ENCODE measurements at regions not wholly inside any gene's neighbourhood (a gene's known extent, or its start where the extent isn't known, plus 50 kb on each side); places are given as distances from the start of the nearest gene placed in this dataset.

- intact Hi-C loops (cut with DNase I), result no loop called here
- no peaks in the 10 kb centered on the region for H3K9me3 ChIP-seq
- no peak overlapping the region for H3K4me3 ChIP-seq
- H3K27ac ChIP-seq (replicated peaks in 1 of 4), result no peak overlapping the region
- TF ChIP-seq CTCF (IDR thresholded peaks at IDR 0.05), result no peak
- TF ChIP-seq EP300 (IDR thresholded peaks at IDR 0.05), result no peak
- no peak for TF ChIP-seq POLR2AphosphoS5 (IDR thresholded peaks at IDR 0.05)
- TF ChIP-seq POLR2A (IDR thresholded peaks at IDR 0.05; ENCODE audit: low read depth), result no peak
- no peaks in the 10 kb centered on the region for H3K4me1 ChIP-seq
- no peak for DNase-seq (ENCODE audit: extremely low spot score)
- 62% methylated on average over 7 of the region's 8 CpGs for WGBS
- H3K36me3 ChIP-seq, result no peaks in the 10 kb centered on the region
- H3K27me3 ChIP-seq, result no peaks in the 10 kb centered on the region
These were observed 85.4 kb upstream of the FSTL4 start for GRCh38 chr5:133697536-133698258.

- WGBS, result 84% methylated on average over 6 of the region's 10 CpGs
- no peak overlapping the region for H3K27ac ChIP-seq (replicated peaks in 1 of 4)
- H3K27me3 ChIP-seq, result no peaks in the 10 kb centered on the region
- H3K4me3 ChIP-seq, result no peak overlapping the region
- intact Hi-C loops (cut with DNase I), result no loop called here
- no peak for DNase-seq (ENCODE audit: extremely low spot score)
- TF ChIP-seq CTCF (IDR thresholded peaks at IDR 0.05), result no peak
- no peaks in the 10 kb centered on the region for H3K4me1 ChIP-seq
- H3K9me3 ChIP-seq, result no peaks in the 10 kb centered on the region
- H3K36me3 ChIP-seq, result no peaks in the 10 kb centered on the region
These were observed 84.6 kb upstream of the FSTL4 start for GRCh38 chr5:133696782-133697507.

- WGBS, result 84% methylated on average over 8 of the region's 10 CpGs
- H3K27me3 ChIP-seq, result peaks cover 0 to 3% (median 0%) of the 10 kb centered on the region in 4 donors
- no peak for DNase-seq (ENCODE audit: extremely low spot score)
- no peak for TF ChIP-seq POLR2A (IDR thresholded peaks at IDR 0.05; ENCODE audit: low read depth)
- TF ChIP-seq POLR2AphosphoS5 (IDR thresholded peaks at IDR 0.05), result no peak
- no peak for TF ChIP-seq CTCF (IDR thresholded peaks at IDR 0.05)
- no peak for TF ChIP-seq EP300 (IDR thresholded peaks at IDR 0.05)
- H3K9me3 ChIP-seq, result no peaks in the 10 kb centered on the region
- intact Hi-C loops (cut with DNase I), result no loop called here
- no peaks in the 10 kb centered on the region for H3K4me1 ChIP-seq
- no peaks in the 10 kb centered on the region for H3K36me3 ChIP-seq
- H3K4me3 ChIP-seq, result no peak overlapping the region
- H3K27ac ChIP-seq (replicated peaks in 1 of 4), result no peak overlapping the region
These were observed 83.8 kb upstream of the FSTL4 start for GRCh38 chr5:133696006-133696584.

- no peak for DNase-seq (ENCODE audit: extremely low spot score)
- Histone ChIP-seq H3K4me1 (no peaks in the 10 kb centered on the region), H3K27ac (replicated peaks in 1 of 4) (no peak overlapping the region), H3K9me3 (no peaks in the 10 kb centered on the region), H3K4me3 (no peak overlapping the region), H3K27me3 (peaks cover 0 to 10% (median 0%) of the 10 kb centered on the region in 4 donors), H3K36me3 (no peaks in the 10 kb centered on the region)
- intact Hi-C loops (cut with DNase I), result no loop called here
- TF ChIP-seq POLR2A (IDR thresholded peaks at IDR 0.05; ENCODE audit: low read depth), result no peak
- TF ChIP-seq EP300 (IDR thresholded peaks at IDR 0.05), result no peak
- TF ChIP-seq CTCF (IDR thresholded peaks at IDR 0.05), result no peak
- no peak for TF ChIP-seq POLR2AphosphoS5 (IDR thresholded peaks at IDR 0.05)
- 78% methylated on average over 6 of the region's 6 CpGs for WGBS
These were observed 82.0 kb upstream of the FSTL4 start for GRCh38 chr5:133694181-133694831.
